CD4-positive, CD25-positive, alpha-beta regulatory T cell (primary cell): ENCODE measurements at regions not wholly inside any gene's neighbourhood (a gene's known extent, or its start where the extent isn't known, plus 50 kb on each side); places are given as distances from the start of the nearest gene placed in this dataset.

Experiments
- ATAC-seq, 2 donors: fragments of 150-1000 bp; cut with Tn5 transposase; one replicate each; pipeline ENCODE4 v1.10.0; 2021; ENCODE audit warnings: low read depth in 2 of 2, moderate number of reproducible peaks in 2 of 2, moderate library complexity in 1 of 2
- DNase-seq, 3 donors: peaks; one replicate each; pipeline versions ENCODE4 v3.0.0 to v3.0.0-alpha.2; 2012 to 2022; ENCODE audit warnings: mixed read lengths in 1 of 3
- H3K27ac ChIP-seq: one replicate; pipeline ENCODE4 v1.7.0; 2013; ENCODE audit warnings: mild to moderate bottlenecking, low read length; ENCODE audit not compliant: insufficient read depth, poor library complexity, severe bottlenecking
- H3K27me3 ChIP-seq: one replicate; pipeline ENCODE4 v1.7.0; 2013; ENCODE audit warnings: low read length; ENCODE audit not compliant: control insufficient read depth, insufficient read depth
- H3K36me3 ChIP-seq: one replicate; pipeline ENCODE4 v1.7.0; 2013; ENCODE audit warnings: mild to moderate bottlenecking, low read length, moderate library complexity; ENCODE audit not compliant: control insufficient read depth, insufficient read depth
- H3K4me1 ChIP-seq: 2 replicates; pipeline ENCODE4 v1.7.0; 2013; ENCODE audit warnings: mild to moderate bottlenecking, low read length; ENCODE audit not compliant: insufficient read depth, control insufficient read depth, poor library complexity, severe bottlenecking
- H3K4me3 ChIP-seq: one replicate; pipeline ENCODE4 v1.7.0; 2013; ENCODE audit warnings: low read depth, mild to moderate bottlenecking, low read length, moderate library complexity
- H3K9me3 ChIP-seq, 2 experiments: 1 replicate in 1 of 2; 2 replicates in 1 of 2; pipeline ENCODE4 v1.7.0; 2013; ENCODE audit warnings: low read length in 2 of 2, mild to moderate bottlenecking in 1 of 2, moderate library complexity in 1 of 2; ENCODE audit not compliant: control insufficient read depth in 2 of 2
- H3K27ac Mint-ChIP-seq, 3 donors: one replicate each; pipeline ENCODE4 v1.8.0; 2020 to 2022; ENCODE audit warnings: mild to moderate bottlenecking in 3 of 3, mixed read lengths in 3 of 3, moderate library complexity in 2 of 3
- H3K27me3 Mint-ChIP-seq: one replicate; pipeline ENCODE4 v1.8.0; 2022; ENCODE audit warnings: mild to moderate bottlenecking, mixed read lengths
- H3K36me3 Mint-ChIP-seq: one replicate; pipeline ENCODE4 v1.8.0; 2020; ENCODE audit warnings: mixed read lengths
- H3K4me1 Mint-ChIP-seq, 4 donors: one replicate each; pipeline ENCODE4 v1.8.0; 2020 to 2022; ENCODE audit warnings: mixed read lengths in 4 of 4, mild to moderate bottlenecking in 1 of 4
- H3K4me3 Mint-ChIP-seq, 4 donors: one replicate each; pipeline ENCODE4 v1.8.0; 2020 to 2022; ENCODE audit warnings: mild to moderate bottlenecking in 4 of 4, mixed read lengths in 4 of 4, moderate library complexity in 3 of 4
- H3K9me3 Mint-ChIP-seq, 7 donors: one replicate each; pipeline ENCODE4 v1.8.0; 2020 to 2022; ENCODE audit warnings: mixed read lengths in 7 of 7, mild to moderate bottlenecking in 3 of 7, moderate library complexity in 2 of 7

- Histone ChIP-seq H3K4me3 (no peak overlapping the region), H3K27ac (no peak overlapping the region), H3K27me3 (no peaks in the 10 kb centered on the region), H3K9me3 (no peaks in the 10 kb centered on the region), H3K36me3 (no peaks in the 10 kb centered on the region), H3K4me1 (no peaks in the 10 kb centered on the region)
- ATAC-seq (no peak), DNase-seq (peak in 1 of 3 donors; percentile 2)
- no peaks in the 10 kb centered on the region for H3K4me1 Mint-ChIP-seq
- H3K27me3 Mint-ChIP-seq, result no peaks in the 10 kb centered on the region
- H3K9me3 Mint-ChIP-seq, result peaks cover 0 to 6% (median 0%) of the 10 kb centered on the region in 7 donors
- H3K4me3 Mint-ChIP-seq, result no peak overlapping the region
- no peak overlapping the region for H3K27ac Mint-ChIP-seq
- no peaks in the 10 kb centered on the region for H3K36me3 Mint-ChIP-seq
Measured at GRCh38 chr10:84845628-84846261, 517.4 kb downstream of the CCSER2 start.

- H3K9me3 ChIP-seq, result no peaks in the 10 kb centered on the region
- no peak overlapping the region for H3K4me3 ChIP-seq
- Mint-ChIP-seq H3K4me3 (no peak overlapping the region), H3K27ac (no peak overlapping the region), H3K27me3 (no peaks in the 10 kb centered on the region), H3K4me1 (no peaks in the 10 kb centered on the region), H3K36me3 (no peaks in the 10 kb centered on the region), H3K9me3 (peaks cover 0 to 6% (median 0%) of the 10 kb centered on the region in 7 donors)
- H3K27me3 ChIP-seq, result no peaks in the 10 kb centered on the region
- H3K27ac ChIP-seq, result no peak overlapping the region
- no peaks in the 10 kb centered on the region for H3K4me1 ChIP-seq
- ATAC-seq (no peak), DNase-seq (no peak)
- H3K36me3 ChIP-seq, result no peaks in the 10 kb centered on the region
Measured at GRCh38 chr10:84846658-84847316, 518.4 kb downstream of the CCSER2 start.

- Mint-ChIP-seq H3K36me3 (no peaks in the 10 kb centered on the region), H3K27ac (no peak overlapping the region), H3K4me1 (no peaks in the 10 kb centered on the region), H3K9me3 (no peaks in the 10 kb centered on the region), H3K27me3 (no peaks in the 10 kb centered on the region), H3K4me3 (no peak overlapping the region)
- DNase-seq (no peak), ATAC-seq (no peak)
- no peaks in the 10 kb centered on the region for H3K4me1 ChIP-seq
- no peaks in the 10 kb centered on the region for H3K27me3 ChIP-seq
- no peaks in the 10 kb centered on the region for H3K36me3 ChIP-seq
- H3K27ac ChIP-seq, result no peak overlapping the region
- H3K9me3 ChIP-seq, result no peaks in the 10 kb centered on the region
- H3K4me3 ChIP-seq, result no peak overlapping the region
Measured at GRCh38 chr10:84848967-84849366, 520.6 kb downstream of the CCSER2 start.

- Mint-ChIP-seq H3K27ac (no peak overlapping the region), H3K36me3 (no peaks in the 10 kb centered on the region), H3K27me3 (no peaks in the 10 kb centered on the region), H3K4me3 (no peak overlapping the region), H3K9me3 (no peaks in the 10 kb centered on the region), H3K4me1 (no peaks in the 10 kb centered on the region)
- H3K4me3 ChIP-seq, result no peak overlapping the region
- ATAC-seq (no peak), DNase-seq (no peak)
- no peaks in the 10 kb centered on the region for H3K9me3 ChIP-seq
- no peak overlapping the region for H3K27ac ChIP-seq
- H3K4me1 ChIP-seq, result no peaks in the 10 kb centered on the region
- no peaks in the 10 kb centered on the region for H3K36me3 ChIP-seq
- no peaks in the 10 kb centered on the region for H3K27me3 ChIP-seq
Measured at GRCh38 chr10:84850826-84851225, 522.4 kb downstream of the CCSER2 start.

- Mint-ChIP-seq H3K27ac (no peak overlapping the region), H3K9me3 (peaks cover 0 to under 1% (median 0%) of the 10 kb centered on the region in 7 donors), H3K4me1 (no peaks in the 10 kb centered on the region), H3K4me3 (no peak overlapping the region), H3K36me3 (no peaks in the 10 kb centered on the region), H3K27me3 (no peaks in the 10 kb centered on the region)
- no peak overlapping the region for H3K4me3 ChIP-seq
- H3K27ac ChIP-seq, result no peak overlapping the region
- H3K27me3 ChIP-seq, result no peaks in the 10 kb centered on the region
- no peaks in the 10 kb centered on the region for H3K9me3 ChIP-seq
- no peaks in the 10 kb centered on the region for H3K4me1 ChIP-seq
- no peak for ATAC-seq
- no peaks in the 10 kb centered on the region for H3K36me3 ChIP-seq
- DNase-seq, result no peak
Measured at GRCh38 chr10:84854439-84854838, 526.0 kb downstream of the CCSER2 start.

GRCh38 chr10:84860855-84861254 lies 532.5 kb downstream of the CCSER2 start:
- Mint-ChIP-seq H3K27ac (no peak overlapping the region), H3K27me3 (no peaks in the 10 kb centered on the region), H3K4me1 (no peaks in the 10 kb centered on the region), H3K4me3 (no peak overlapping the region), H3K36me3 (no peaks in the 10 kb centered on the region), H3K9me3 (peaks cover 0 to 4% (median 2%) of the 10 kb centered on the region in 7 donors)
- Histone ChIP-seq H3K27ac (no peak overlapping the region), H3K4me1 (no peaks in the 10 kb centered on the region), H3K4me3 (no peak overlapping the region), H3K27me3 (no peaks in the 10 kb centered on the region), H3K9me3 (no peaks in the 10 kb centered on the region), H3K36me3 (no peaks in the 10 kb centered on the region)
- DNase-seq (no peak), ATAC-seq (no peak)

- H3K9me3 ChIP-seq, result no peaks in the 10 kb centered on the region
- Mint-ChIP-seq H3K9me3 (peaks cover 0 to 4% (median 2%) of the 10 kb centered on the region in 7 donors), H3K36me3 (no peaks in the 10 kb centered on the region), H3K27me3 (no peaks in the 10 kb centered on the region), H3K4me1 (peaks cover 0 to 2% (median 0%) of the 10 kb centered on the region in 4 donors), H3K27ac (no peak overlapping the region), H3K4me3 (no peak overlapping the region)
- no peaks in the 10 kb centered on the region for H3K36me3 ChIP-seq
- no peak overlapping the region for H3K4me3 ChIP-seq
- H3K27me3 ChIP-seq, result no peaks in the 10 kb centered on the region
- no peak for DNase-seq
- H3K27ac ChIP-seq, result no peak overlapping the region
- no peaks in the 10 kb centered on the region for H3K4me1 ChIP-seq
- ATAC-seq, result no peak
Measured at GRCh38 chr10:84862551-84862950, 534.2 kb downstream of the CCSER2 start.

GRCh38 chr10:84863675-84864074 lies 535.3 kb downstream of the CCSER2 start:
- Mint-ChIP-seq H3K27me3 (no peaks in the 10 kb centered on the region), H3K9me3 (peaks cover 0 to 5% (median 2%) of the 10 kb centered on the region in 7 donors), H3K27ac (no peak overlapping the region), H3K4me3 (no peak overlapping the region), H3K4me1 (peaks cover 0 to 2% (median 0%) of the 10 kb centered on the region in 4 donors), H3K36me3 (no peaks in the 10 kb centered on the region)
- H3K27ac ChIP-seq, result no peak overlapping the region
- no peak for DNase-seq
- no peaks in the 10 kb centered on the region for H3K4me1 ChIP-seq
- no peaks in the 10 kb centered on the region for H3K36me3 ChIP-seq
- no peaks in the 10 kb centered on the region for H3K9me3 ChIP-seq
- no peak overlapping the region for H3K4me3 ChIP-seq
- ATAC-seq, result no peak
- no peaks in the 10 kb centered on the region for H3K27me3 ChIP-seq
